Activated naive CD4-positive, alpha-beta T cell treated with anti-CD3 and anti-CD28 coated beads for 36 hours (primary cell): ENCODE measurements at regions not wholly inside any gene's neighbourhood (a gene's known extent, or its start where the extent isn't known, plus 50 kb on each side); places are given as distances from the start of the nearest gene placed in this dataset.
"Not testable (repeated sequence)": the region's sequence is repeated elsewhere in the genome, so short reads cannot be mapped to it uniquely, and the experiment has no call there.

ENCODE experiments used
- CTCF ChIA-PET: fragments of 350-600 bp; sonication (Branson Sonifier 250); formaldehyde crosslinking; loops from one replicate; lab custom pipeline; 2021; ENCODE audit warnings: antibody characterized with exemption; lab: Charles Lee
- DNase-seq: peaks from one replicate; pipeline ENCODE4 v3.0.0-alpha.2; 2020
- H3K27ac Mint-ChIP-seq: one replicate; pipeline ENCODE4 v1.8.0; 2021; ENCODE audit warnings: mild to moderate bottlenecking, mixed read lengths
- H3K27me3 Mint-ChIP-seq: one replicate; pipeline ENCODE4 v1.8.0; 2021; ENCODE audit warnings: low read depth, mixed read lengths
- H3K36me3 Mint-ChIP-seq: one replicate; pipeline ENCODE4 v1.8.0; 2021; ENCODE audit warnings: low read depth, mixed read lengths
- H3K4me1 Mint-ChIP-seq: one replicate; pipeline ENCODE4 v1.8.0; 2021; ENCODE audit warnings: low read depth, mixed read lengths
- H3K4me3 Mint-ChIP-seq: one replicate; pipeline ENCODE4 v1.8.0; 2021; ENCODE audit warnings: mild to moderate bottlenecking, moderate library complexity, mixed read lengths
- H3K9me3 Mint-ChIP-seq: one replicate; pipeline ENCODE4 v1.8.0; 2021; ENCODE audit warnings: mixed read lengths
- intact Hi-C: fragments of 100-400 bp; cut with micrococcal nuclease; formaldehyde crosslinking; loops from one replicate; pipeline ENCODE4 v1.15.1; 2023

DNA sequence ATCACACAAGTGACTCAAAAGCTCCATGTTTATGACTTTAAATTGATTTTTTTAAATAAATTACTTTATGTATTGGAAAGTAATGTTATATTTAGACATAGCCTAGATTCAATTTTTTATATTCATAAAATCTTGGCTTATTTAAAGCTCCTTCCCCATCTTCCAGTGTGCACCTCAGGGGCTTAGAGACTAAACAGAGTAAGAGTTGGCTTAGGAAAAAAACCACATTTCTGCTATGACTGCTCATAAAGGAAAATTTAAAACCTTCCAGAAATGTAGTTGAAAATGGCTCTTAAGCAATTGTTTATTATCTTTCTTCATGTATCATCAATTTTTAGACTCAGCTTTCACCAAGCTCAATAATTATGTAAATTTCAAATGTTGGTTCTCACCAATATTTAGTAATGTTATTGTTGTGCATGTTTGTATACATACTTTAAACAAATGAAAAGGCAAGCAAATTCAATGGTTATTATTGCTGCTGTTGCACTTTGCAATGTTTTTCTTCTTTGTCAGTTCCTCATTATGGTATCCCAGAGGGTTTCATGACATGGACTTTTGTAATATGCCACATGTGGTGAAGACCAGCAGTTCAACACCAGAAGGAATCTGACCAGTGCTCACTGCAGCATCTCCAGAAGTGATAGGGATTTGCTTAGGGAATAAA lies 700.1 kb upstream of the ANKRD30A start:
- H3K9me3 Mint-ChIP-seq: peaks cover 10% of the 10 kb centered on the region
- CTCF ChIA-PET: no interaction called here
- no peak for DNase-seq
- no peaks in the 10 kb centered on the region for H3K27me3 Mint-ChIP-seq
- no peaks in the 10 kb centered on the region for H3K36me3 Mint-ChIP-seq
- H3K4me3 Mint-ChIP-seq: no peak overlapping the region
- intact Hi-C loops: no loop called here
- no peaks in the 10 kb centered on the region for H3K4me1 Mint-ChIP-seq
- H3K27ac Mint-ChIP-seq: no peak overlapping the region

- H3K4me3 Mint-ChIP-seq: no peak overlapping the region
- H3K9me3 Mint-ChIP-seq: peaks cover 10% of the 10 kb centered on the region
- no peak for DNase-seq
- no peak overlapping the region for H3K27ac Mint-ChIP-seq
- intact Hi-C loops: no loop called here
- no peaks in the 10 kb centered on the region for H3K36me3 Mint-ChIP-seq
- no peaks in the 10 kb centered on the region for H3K27me3 Mint-ChIP-seq
- H3K4me1 Mint-ChIP-seq: no peaks in the 10 kb centered on the region
- CTCF ChIA-PET: no interaction called here
Measured at GRCh38 chr10:36424502-36424901, 700.9 kb upstream of the ANKRD30A start.

DNA sequence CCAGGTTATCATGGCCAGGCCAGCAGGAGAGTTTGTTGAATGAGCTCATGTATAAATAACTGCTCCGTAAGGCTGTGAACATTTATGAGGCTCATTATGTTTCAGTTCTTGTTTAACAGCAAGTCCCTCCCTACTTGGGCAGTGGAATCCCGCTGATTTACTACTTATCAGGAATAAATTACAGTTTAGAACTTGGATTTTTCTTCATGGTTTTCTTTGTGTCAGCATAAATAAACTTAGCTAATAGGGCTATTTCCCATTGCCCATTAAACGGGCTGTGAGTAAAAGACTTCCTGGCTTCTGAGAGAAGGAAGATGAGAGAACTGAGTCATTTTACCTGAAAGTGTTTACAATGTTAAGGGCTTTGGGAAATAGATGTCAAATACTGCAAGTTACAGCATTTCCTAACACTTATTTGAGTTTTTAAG lies 701.6 kb upstream of the ANKRD30A start:
- DNase-seq: no peak
- intact Hi-C loops: no loop called here
- Mint-ChIP-seq H3K9me3 (peaks cover 7% of the 10 kb centered on the region), H3K4me1 (no peaks in the 10 kb centered on the region), H3K27ac (no peak overlapping the region), H3K4me3 (no peak overlapping the region), H3K36me3 (no peaks in the 10 kb centered on the region), H3K27me3 (no peaks in the 10 kb centered on the region)
- CTCF ChIA-PET: no interaction called here

DNA sequence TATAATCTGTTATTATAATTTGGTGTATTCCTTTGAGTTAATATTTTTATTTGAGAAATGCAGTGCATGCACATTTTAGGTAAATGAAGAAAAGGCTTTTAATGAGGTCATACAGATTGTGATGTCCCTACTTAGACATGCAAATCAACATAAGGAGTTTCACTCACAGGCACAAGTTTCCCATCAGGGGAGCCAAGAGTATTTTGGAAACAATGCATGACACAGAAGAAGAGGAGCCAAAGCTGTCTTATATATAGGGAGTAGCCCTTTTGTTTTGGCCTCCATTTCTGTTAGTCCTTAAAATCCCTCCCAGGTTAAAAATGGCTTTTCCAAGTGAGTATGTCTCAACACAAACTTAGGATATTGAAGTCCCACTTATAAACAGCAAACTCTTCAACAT lies 703.4 kb upstream of the ANKRD30A start:
- H3K27me3 Mint-ChIP-seq: no peaks in the 10 kb centered on the region
- intact Hi-C loops: no loop called here
- H3K4me1 Mint-ChIP-seq: no peaks in the 10 kb centered on the region
- no peaks in the 10 kb centered on the region for H3K36me3 Mint-ChIP-seq
- DNase-seq: no peak
- peaks cover 7% of the 10 kb centered on the region for H3K9me3 Mint-ChIP-seq
- CTCF ChIA-PET: no interaction called here
- no peak overlapping the region for H3K4me3 Mint-ChIP-seq
- no peak overlapping the region for H3K27ac Mint-ChIP-seq

GRCh38 chr10:36416513-36416912 lies 708.9 kb upstream of the ANKRD30A start:
- intact Hi-C loops: no loop called here
- no peak overlapping the region for H3K27ac Mint-ChIP-seq

GRCh38 chr10:36412942-36413341 lies 712.5 kb upstream of the ANKRD30A start:
- DNase-seq: no peak
- CTCF ChIA-PET: no interaction called here
- intact Hi-C loops: no loop called here
- H3K27ac Mint-ChIP-seq: no peak overlapping the region
- no peak overlapping the region for H3K4me3 Mint-ChIP-seq
- no peaks in the 10 kb centered on the region for H3K36me3 Mint-ChIP-seq
- H3K27me3 Mint-ChIP-seq: no peaks in the 10 kb centered on the region
- H3K9me3 Mint-ChIP-seq: peaks cover 22% of the 10 kb centered on the region
- no peaks in the 10 kb centered on the region for H3K4me1 Mint-ChIP-seq

More at GRCh38 chr10:36416513-36416912, 708.9 kb upstream of the ANKRD30A start:
- H3K36me3 Mint-ChIP-seq: no peaks in the 10 kb centered on the region
- peaks cover 21% of the 10 kb centered on the region for H3K9me3 Mint-ChIP-seq
- H3K4me3 Mint-ChIP-seq: no peak overlapping the region
- no peaks in the 10 kb centered on the region for H3K4me1 Mint-ChIP-seq
- CTCF ChIA-PET: no interaction called here
- no peak for DNase-seq
- H3K27me3 Mint-ChIP-seq: no peaks in the 10 kb centered on the region

DNA sequence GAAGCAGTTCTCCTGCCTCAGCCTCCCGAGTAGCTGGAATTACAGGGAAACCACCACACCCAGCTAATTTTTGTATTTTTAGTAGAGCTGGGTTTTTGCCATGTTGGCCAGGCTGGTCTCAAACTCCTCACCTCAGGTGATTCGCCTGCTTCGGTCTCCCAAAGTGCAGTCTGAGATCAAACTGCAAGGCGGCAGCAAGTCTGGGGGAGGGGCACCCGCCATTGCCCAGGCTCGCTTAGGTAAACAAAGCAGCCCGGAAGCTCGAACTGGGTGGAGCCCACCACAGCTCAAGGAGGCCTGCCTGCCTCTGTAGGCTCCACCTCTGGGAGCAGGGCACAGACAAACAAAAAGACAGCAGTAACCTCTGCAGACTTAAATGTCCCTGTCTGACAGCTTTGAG lies 725.2 kb upstream of the ANKRD30A start:
- H3K27ac Mint-ChIP-seq, H3K4me1 Mint-ChIP-seq, intact Hi-C loops, CTCF ChIA-PET, H3K36me3 Mint-ChIP-seq, H3K4me3 Mint-ChIP-seq, H3K27me3 Mint-ChIP-seq, DNase-seq: not testable (repeated sequence)
- H3K9me3 Mint-ChIP-seq: peaks cover 11% of the 10 kb centered on the region

- no peak for DNase-seq
- intact Hi-C loops: no loop called here
- Mint-ChIP-seq H3K4me1 (no peaks in the 10 kb centered on the region), H3K9me3 (peaks cover 6% of the 10 kb centered on the region), H3K4me3 (no peak overlapping the region), H3K27me3 (no peaks in the 10 kb centered on the region), H3K36me3 (no peaks in the 10 kb centered on the region), H3K27ac (no peak overlapping the region)
- CTCF ChIA-PET: no interaction called here
Measured at GRCh38 chr10:36393801-36394200, 731.6 kb upstream of the ANKRD30A start.

DNA sequence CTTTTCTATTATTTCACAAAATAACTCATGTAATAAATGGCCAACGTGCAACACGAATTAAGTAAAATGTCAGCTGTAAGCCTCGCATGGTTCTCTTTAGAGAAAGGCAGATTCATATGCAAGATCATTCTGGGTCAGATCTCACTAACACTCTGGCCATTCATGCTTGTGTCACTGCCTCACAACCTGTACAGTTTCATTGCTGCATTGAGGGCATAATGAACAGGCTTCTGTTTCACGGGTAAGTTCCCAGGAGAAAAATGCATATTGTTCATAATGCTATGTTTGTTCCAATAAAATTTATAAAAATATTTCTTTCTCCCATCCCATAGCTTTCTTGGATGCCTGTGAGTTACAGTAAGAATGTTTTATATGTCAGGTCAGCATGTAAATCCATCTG lies 734.0 kb upstream of the ANKRD30A start:
- no peak for DNase-seq
- Mint-ChIP-seq H3K27me3 (no peaks in the 10 kb centered on the region), H3K4me3 (no peak overlapping the region), H3K36me3 (no peaks in the 10 kb centered on the region), H3K27ac (no peak overlapping the region), H3K4me1 (no peaks in the 10 kb centered on the region), H3K9me3 (peaks cover 5% of the 10 kb centered on the region)
- intact Hi-C loops: no loop called here
- CTCF ChIA-PET: no interaction called here

- H3K4me1 Mint-ChIP-seq: no peaks in the 10 kb centered on the region
- DNase-seq: no peak
- no peaks in the 10 kb centered on the region for H3K27me3 Mint-ChIP-seq
- H3K27ac Mint-ChIP-seq: no peak overlapping the region
- intact Hi-C loops: no loop called here
- no peaks in the 10 kb centered on the region for H3K36me3 Mint-ChIP-seq
- H3K9me3 Mint-ChIP-seq: peaks cover 5% of the 10 kb centered on the region
- CTCF ChIA-PET: no interaction called here
- H3K4me3 Mint-ChIP-seq: no peak overlapping the region
Measured at GRCh38 chr10:36390221-36390620, 735.2 kb upstream of the ANKRD30A start.

DNA sequence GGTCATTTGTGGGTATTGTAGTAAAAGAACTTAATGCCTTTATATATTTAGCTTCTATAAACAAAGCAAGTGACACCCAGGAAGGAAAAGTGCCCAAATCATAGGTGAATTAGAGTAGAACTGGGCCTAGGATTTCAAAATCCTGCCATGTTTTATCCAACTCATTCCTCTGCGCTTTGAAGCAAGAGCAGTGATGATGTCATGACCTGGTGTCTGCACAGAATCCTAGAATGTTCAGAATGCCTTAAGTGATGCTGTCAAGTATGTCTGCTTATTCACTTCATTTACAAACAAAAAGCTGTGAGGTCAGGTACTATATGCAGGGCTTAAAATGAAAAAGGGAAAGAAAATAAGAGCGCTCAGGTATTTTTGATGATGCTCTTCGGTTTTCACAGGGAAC lies 737.2 kb upstream of the ANKRD30A start:
- no peaks in the 10 kb centered on the region for H3K36me3 Mint-ChIP-seq
- CTCF ChIA-PET: no interaction called here
- H3K27me3 Mint-ChIP-seq: no peaks in the 10 kb centered on the region
- no peak overlapping the region for H3K4me3 Mint-ChIP-seq
- H3K27ac Mint-ChIP-seq: no peak overlapping the region
- intact Hi-C loops: no loop called here
- H3K4me1 Mint-ChIP-seq: no peaks in the 10 kb centered on the region
- DNase-seq: no peak
- H3K9me3 Mint-ChIP-seq: peaks cover 1% of the 10 kb centered on the region

DNA sequence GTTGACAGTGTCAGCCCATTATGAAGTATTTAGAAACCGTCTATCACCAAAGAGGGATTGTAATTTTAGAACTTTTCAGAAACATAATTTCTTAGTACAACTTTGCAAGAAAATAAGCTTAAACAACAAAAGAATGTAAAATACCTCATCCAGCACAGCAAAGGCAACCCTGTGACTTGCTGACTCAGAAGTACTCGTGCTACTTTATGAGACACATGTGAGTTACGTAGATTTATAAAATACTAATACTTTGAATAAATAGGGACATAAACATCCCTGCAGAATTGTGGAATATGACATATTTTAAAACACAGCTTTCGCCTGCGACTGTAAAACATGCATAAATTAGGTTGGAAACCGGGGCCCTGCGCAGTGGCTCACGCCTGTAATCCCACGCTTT lies 739.7 kb upstream of the ANKRD30A start:
- H3K27me3 Mint-ChIP-seq: no peaks in the 10 kb centered on the region
- H3K9me3 Mint-ChIP-seq: peaks cover 1% of the 10 kb centered on the region
- CTCF ChIA-PET: no interaction called here
- no peaks in the 10 kb centered on the region for H3K4me1 Mint-ChIP-seq
- H3K27ac Mint-ChIP-seq: no peak overlapping the region
- H3K4me3 Mint-ChIP-seq: no peak overlapping the region
- intact Hi-C loops: no loop called here
- H3K36me3 Mint-ChIP-seq: no peaks in the 10 kb centered on the region
- no peak for DNase-seq

DNA sequence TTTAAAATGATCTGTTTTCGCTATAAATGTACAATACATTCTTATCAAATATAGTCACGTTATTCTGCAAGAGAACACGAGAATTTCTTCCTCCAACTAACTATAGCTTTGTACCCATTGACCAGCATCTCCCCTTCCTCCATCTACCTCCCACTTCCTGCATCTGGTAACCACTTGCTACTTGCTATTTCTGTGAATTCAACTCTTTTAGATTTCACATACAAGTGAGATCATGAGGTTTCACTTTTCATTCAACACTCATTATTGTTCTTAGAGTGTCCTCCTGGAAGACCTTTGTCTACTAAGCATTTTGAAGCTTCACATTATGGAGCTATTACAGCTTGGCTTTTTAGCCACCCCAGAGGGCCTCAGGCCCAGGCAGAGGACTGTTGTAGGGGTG lies 741.3 kb upstream of the FZD8 start:
- no peak for DNase-seq
- Mint-ChIP-seq H3K4me1 (no peaks in the 10 kb centered on the region), H3K9me3 (peaks cover 1% of the 10 kb centered on the region), H3K27ac (no peak overlapping the region), H3K36me3 (no peaks in the 10 kb centered on the region), H3K27me3 (no peaks in the 10 kb centered on the region), H3K4me3 (no peak overlapping the region)
- CTCF ChIA-PET: interaction anchor here (0.6 kb wide), 1 partner anchor 1112 kb away, joined by 4 read pairs; no protein-coding TSS in a partner anchor
- intact Hi-C loops: no loop called here
